DND-41 (cell line): ENCODE measurements at regions not wholly inside any gene's neighbourhood (a gene's known extent, or its start where the extent isn't known, plus 50 kb on each side); places are given as distances from the start of the nearest gene placed in this dataset.

Source experiments
- ATAC-seq: fragments of 200-7000 bp; cut with Tn5 transposase; 3 replicates; pipeline ENCODE4 v1.9.1; 2021; ENCODE audit warnings: low read depth; ENCODE audit not compliant: insufficient read depth
- DNase-seq: peaks from one replicate; pipeline ENCODE4 v3.0.0-alpha.2; 2020
- H2AFZ ChIP-seq: 2 replicates; pipeline ENCODE4 v1.6.0; 2012; ENCODE audit warnings: low read depth, low read length
- H3K27ac ChIP-seq: 2 replicates; pipeline ENCODE4 v1.5.1; 2012; ENCODE audit warnings: low read length, inconsistent platforms
- H3K27me3 ChIP-seq: fragments of 200-600 bp; sonication (generic); 2 replicates; pipeline ENCODE4 v1.6.0; 2012; ENCODE audit warnings: low read length, mild to moderate bottlenecking, inconsistent platforms; ENCODE audit not compliant: insufficient read depth, poor library complexity
- H3K36me3 ChIP-seq: 2 replicates; pipeline ENCODE4 v1.5.1; 2012; ENCODE audit warnings: low read length, inconsistent platforms; ENCODE audit not compliant: insufficient read depth
- H3K4me1 ChIP-seq: 2 replicates; pipeline ENCODE4 v1.5.1; 2012; ENCODE audit warnings: mild to moderate bottlenecking, low read length; ENCODE audit not compliant: insufficient read depth
- H3K4me2 ChIP-seq: 2 replicates; pipeline ENCODE4 v1.6.0; 2012; ENCODE audit warnings: mild to moderate bottlenecking, moderate library complexity, low read length, inconsistent platforms; ENCODE audit not compliant: insufficient read depth
- H3K4me3 ChIP-seq, 2 experiments: fragments of 200-600 bp in 1 of 2; shearing (Covaris generic) in 1 of 2; 2 replicates each; pipeline ENCODE4 v1.5.1; 2012 to 2016; ENCODE audit warnings: inconsistent platforms in 2 of 2, low read length in 2 of 2, mild to moderate bottlenecking in 2 of 2, low read depth in 1 of 2, moderate library complexity in 1 of 2
- H3K79me2 ChIP-seq: 2 replicates; pipeline ENCODE4 v1.6.0; 2012; ENCODE audit warnings: low read length, inconsistent platforms; ENCODE audit not compliant: insufficient read depth
- H3K9ac ChIP-seq: 2 replicates; pipeline ENCODE4 v1.6.0; 2012; ENCODE audit warnings: low read depth, mild to moderate bottlenecking, inconsistent platforms, low read length, moderate library complexity
- H3K9me3 ChIP-seq: 2 replicates; pipeline ENCODE4 v1.5.1; 2012; ENCODE audit warnings: low read length, moderate library complexity, mild to moderate bottlenecking, inconsistent platforms; ENCODE audit not compliant: insufficient read depth, severe bottlenecking
- H4K20me1 ChIP-seq: 2 replicates; pipeline ENCODE4 v1.6.0; 2012; ENCODE audit warnings: low read length; ENCODE audit not compliant: insufficient read depth
- EZH2 ChIP-seq: IDR thresholded peaks from 3 replicates; pipeline ENCODE4 v1.6.1; 2012; ENCODE audit warnings: borderline replicate concordance, low read depth, mild to moderate bottlenecking, moderate library complexity, low read length, inconsistent platforms; ENCODE audit not compliant: severe bottlenecking
- TF ChIP-seq, protein P1 (sequence below): IDR thresholded peaks from 2 replicates; pipeline ENCODE4 v1.5.1; 2012; ENCODE audit warnings: borderline replicate concordance, low read length, moderate library complexity, mild to moderate bottlenecking; ENCODE audit not compliant: poor library complexity, severe bottlenecking; ENCODE audit errors: extremely low read depth

DNA sequence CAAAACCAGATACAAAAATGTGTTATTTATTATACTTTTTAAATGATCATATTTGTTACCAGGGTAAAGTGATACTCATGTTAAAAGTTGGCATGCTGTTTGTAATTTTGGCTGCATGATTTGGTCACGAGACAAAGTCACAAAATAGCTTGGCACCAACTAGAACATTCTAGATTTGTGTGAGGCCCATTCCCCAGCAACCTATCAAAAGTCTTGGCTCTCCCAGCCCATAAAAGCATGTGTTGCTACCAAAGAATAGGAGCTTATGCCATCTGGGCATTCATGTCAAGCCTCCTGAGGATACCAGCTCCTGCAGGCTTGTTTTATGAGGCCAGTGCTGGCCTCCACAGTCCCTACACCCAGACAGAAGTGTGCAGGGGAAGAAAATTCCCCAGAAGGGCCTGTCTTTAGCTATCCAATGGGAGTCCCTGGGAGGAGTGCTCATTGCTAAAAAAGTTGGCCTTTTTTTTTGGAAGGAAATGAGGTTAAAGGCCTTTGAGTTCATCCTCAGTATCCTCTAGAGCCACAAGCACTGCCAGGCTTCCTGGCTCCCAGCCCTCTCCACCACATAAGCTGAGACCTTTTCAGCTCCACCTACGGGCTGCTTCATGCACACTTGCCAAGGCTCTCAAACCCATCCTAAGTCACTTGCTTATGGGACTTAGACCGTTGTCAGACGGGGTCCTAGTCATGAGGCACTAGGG, 211.9 kb upstream of the EOLA2 start:
- H3K9ac ChIP-seq = no peak overlapping the region
- H3K4me2 ChIP-seq = no peak overlapping the region
- DNase-seq = no peak
- ATAC-seq = no peak
- H4K20me1 ChIP-seq = no peaks in the 10 kb centered on the region
- TF ChIP-seq EZH2 = no peak
- TF ChIP-seq, protein P1, sequence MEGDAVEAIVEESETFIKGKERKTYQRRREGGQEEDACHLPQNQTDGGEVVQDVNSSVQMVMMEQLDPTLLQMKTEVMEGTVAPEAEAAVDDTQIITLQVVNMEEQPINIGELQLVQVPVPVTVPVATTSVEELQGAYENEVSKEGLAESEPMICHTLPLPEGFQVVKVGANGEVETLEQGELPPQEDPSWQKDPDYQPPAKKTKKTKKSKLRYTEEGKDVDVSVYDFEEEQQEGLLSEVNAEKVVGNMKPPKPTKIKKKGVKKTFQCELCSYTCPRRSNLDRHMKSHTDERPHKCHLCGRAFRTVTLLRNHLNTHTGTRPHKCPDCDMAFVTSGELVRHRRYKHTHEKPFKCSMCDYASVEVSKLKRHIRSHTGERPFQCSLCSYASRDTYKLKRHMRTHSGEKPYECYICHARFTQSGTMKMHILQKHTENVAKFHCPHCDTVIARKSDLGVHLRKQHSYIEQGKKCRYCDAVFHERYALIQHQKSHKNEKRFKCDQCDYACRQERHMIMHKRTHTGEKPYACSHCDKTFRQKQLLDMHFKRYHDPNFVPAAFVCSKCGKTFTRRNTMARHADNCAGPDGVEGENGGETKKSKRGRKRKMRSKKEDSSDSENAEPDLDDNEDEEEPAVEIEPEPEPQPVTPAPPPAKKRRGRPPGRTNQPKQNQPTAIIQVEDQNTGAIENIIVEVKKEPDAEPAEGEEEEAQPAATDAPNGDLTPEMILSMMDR = no peak
- no peak overlapping the region for H3K27ac ChIP-seq
- H3K4me1 ChIP-seq = no peaks in the 10 kb centered on the region
- H3K4me3 ChIP-seq = no peak overlapping the region
- H3K36me3 ChIP-seq = no peaks in the 10 kb centered on the region
- H3K79me2 ChIP-seq = no peaks in the 10 kb centered on the region
- no peaks in the 10 kb centered on the region for H3K9me3 ChIP-seq
- no peaks in the 10 kb centered on the region for H3K27me3 ChIP-seq
- no peak overlapping the region for H2AFZ ChIP-seq

DNA sequence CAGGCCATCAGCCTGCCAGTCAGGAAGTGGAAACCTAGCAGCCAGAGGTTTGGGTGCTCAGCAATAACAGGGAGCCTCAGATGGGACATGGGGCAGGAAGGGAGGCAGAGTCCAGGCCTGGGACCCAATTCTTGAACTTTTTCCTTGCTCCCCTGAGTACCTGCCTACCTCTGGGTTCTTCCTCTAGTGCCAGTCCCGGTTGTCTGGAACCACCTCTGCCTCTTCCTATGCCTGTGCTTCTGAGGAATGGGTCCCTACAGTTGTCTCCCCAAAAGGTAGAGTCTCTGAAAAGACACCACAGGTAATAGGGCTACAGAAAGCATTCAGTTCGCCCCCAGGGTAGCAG, 212.4 kb upstream of the MAMLD1 start:
- ATAC-seq (no peak), DNase-seq (no peak)
- Histone ChIP-seq H3K9ac (no peak overlapping the region), H3K36me3 (no peaks in the 10 kb centered on the region), H3K4me3 (no peak overlapping the region), H3K27me3 (no peaks in the 10 kb centered on the region), H3K9me3 (no peaks in the 10 kb centered on the region), H3K27ac (no peak overlapping the region), H3K4me2 (no peak overlapping the region), H4K20me1 (no peaks in the 10 kb centered on the region), H3K4me1 (no peaks in the 10 kb centered on the region), H3K79me2 (no peaks in the 10 kb centered on the region), H2AFZ (no peak overlapping the region)
- no peak for TF ChIP-seq EZH2
- TF ChIP-seq, protein P1 = no peak

DNA sequence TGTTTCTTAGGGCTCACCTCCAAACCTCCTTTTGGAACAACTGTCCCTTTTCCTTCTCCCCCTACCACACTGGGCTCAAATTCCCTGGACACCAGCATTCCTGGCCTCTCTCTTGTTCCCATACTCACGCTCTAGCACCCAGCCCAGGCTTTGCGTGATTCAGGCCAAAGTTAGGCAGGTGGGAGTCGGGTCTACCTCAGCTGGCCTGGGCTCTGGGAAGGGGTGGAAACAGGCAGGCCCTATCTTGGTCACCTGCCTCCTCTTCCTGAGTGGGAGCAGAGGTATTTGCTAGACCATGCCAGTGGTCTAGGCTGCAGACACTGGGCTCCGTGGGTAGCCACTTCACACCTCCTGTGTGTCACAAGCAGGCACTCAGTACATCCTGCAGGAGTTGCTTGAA, 211.1 kb upstream of the MAMLD1 start:
- H3K9ac ChIP-seq = no peak overlapping the region
- ATAC-seq (no peak), DNase-seq (no peak)
- no peaks in the 10 kb centered on the region for H4K20me1 ChIP-seq
- H3K27me3 ChIP-seq = no peaks in the 10 kb centered on the region
- no peak overlapping the region for H3K4me2 ChIP-seq
- no peaks in the 10 kb centered on the region for H3K9me3 ChIP-seq
- H3K36me3 ChIP-seq = no peaks in the 10 kb centered on the region
- no peak overlapping the region for H2AFZ ChIP-seq
- no peak for TF ChIP-seq EZH2
- TF ChIP-seq, protein P1 = no peak
- no peaks in the 10 kb centered on the region for H3K79me2 ChIP-seq
- H3K4me3 ChIP-seq = no peak overlapping the region
- no peak overlapping the region for H3K27ac ChIP-seq
- H3K4me1 ChIP-seq = no peaks in the 10 kb centered on the region
